GM12878 (cell line): ENCODE measurements at regions not wholly inside any gene's neighbourhood (a gene's known extent, or its start where the extent isn't known, plus 50 kb on each side); places are given as distances from the start of the nearest gene placed in this dataset.

Experiments used
- ATAC-seq: fragments of 200-7000 bp; cut with Tn5 transposase; 3 replicates; pipeline ENCODE4 v1.9.1; 2020; ENCODE audit warnings: mild to moderate bottlenecking, moderate library complexity
- BruUV-seq: library from RNA; stranded (reverse); fragments of 400-500 nt; replicated peaks from 2 replicates; lab custom pipeline; 2021; lab: Mats Ljungman, UMichigan
- CTCF ChIA-PET: fragments of 300-600 bp; sonication (Branson Sonifier 250); formaldehyde crosslinking; extraction: SDS; loops from one replicate; lab custom pipeline; 2021; ENCODE audit warnings: inconsistent platforms; lab: Yijun Ruan, JAX
- POLR2A ChIA-PET: fragments of 350-600 bp; formaldehyde crosslinking; extraction: SDS; loops from one replicate; lab custom pipeline; 2021; ENCODE audit warnings: inconsistent platforms; lab: Charles Lee
- RAD21 ChIA-PET: fragments of 300-600 bp; sonication (Branson Sonifier 250); formaldehyde crosslinking; loops from one replicate; lab custom pipeline; 2023; ENCODE audit warnings: antibody characterized with exemption; ENCODE audit not compliant: unreplicated experiment; lab: Charles Lee
- SMC1A ChIA-PET: fragments of 300-600 bp; sonication (Branson Sonifier 250); formaldehyde crosslinking; loops from one replicate; lab custom pipeline; 2023; ENCODE audit not compliant: unreplicated experiment, uncharacterized antibody; lab: Charles Lee
- DNase-seq: peaks from one replicate; pipeline ENCODE4 v3.0.0-alpha.2; 2011; ENCODE audit warnings: low read depth, low spot score
- FAIRE-seq: peaks from 3 replicates; lab custom pipeline; 2011; peaks lifted over from hg19 to GRCh38; lab: Jason Lieb, UNC
- H2AFZ ChIP-seq: 2 replicates; pipeline ENCODE4 v1.6.0; 2011; ENCODE audit warnings: low read depth, low read length, control low read depth; ENCODE audit not compliant: control insufficient read depth
- H3K27ac ChIP-seq: 2 replicates; pipeline ENCODE4 v1.5.1; 2011; ENCODE audit warnings: control low read depth; ENCODE audit not compliant: control insufficient read depth, insufficient read depth
- H3K27me3 ChIP-seq, 2 experiments: replicated peaks in 1 of 2; 2 replicates each; pipeline versions ENCODE4 v1.6.0 to v1.6.1; 2011; ENCODE audit warnings: low read length in 1 of 2; ENCODE audit not compliant: control insufficient read depth in 2 of 2, insufficient read depth in 2 of 2
- H3K36me3 ChIP-seq, 2 experiments: 2 replicates each; pipeline ENCODE4 v1.5.1; 2011; ENCODE audit warnings: low read length in 1 of 2; ENCODE audit not compliant: control insufficient read depth in 2 of 2, insufficient read depth in 2 of 2
- H3K4me1 ChIP-seq: 2 replicates; pipeline ENCODE4 v1.6.1; 2011; ENCODE audit warnings: mild to moderate bottlenecking, low read length, moderate library complexity, mixed read lengths; ENCODE audit not compliant: control insufficient read depth, insufficient read depth
- H3K4me2 ChIP-seq: 2 replicates; pipeline ENCODE4 v1.6.0; 2011; ENCODE audit warnings: control low read depth; ENCODE audit not compliant: control insufficient read depth, insufficient read depth
- H3K4me3 ChIP-seq: fragments of 200-600 bp; sonication (generic); 2 replicates; pipeline ENCODE4 v1.5.1; 2016
- H3K79me2 ChIP-seq: 2 replicates; pipeline ENCODE4 v1.6.0; 2011; ENCODE audit warnings: low read length; ENCODE audit not compliant: control insufficient read depth, insufficient read depth
- H3K9ac ChIP-seq: 2 replicates; pipeline ENCODE4 v1.8.0; 2011; ENCODE audit warnings: low read length, control low read depth, mixed read lengths; ENCODE audit not compliant: control insufficient read depth, insufficient read depth
- H3K9me3 ChIP-seq: replicated peaks from 3 replicates; pipeline ENCODE4 v1.5.1; 2011; ENCODE audit warnings: mild to moderate bottlenecking, low read length; ENCODE audit not compliant: control insufficient read depth, insufficient read depth
- H4K20me1 ChIP-seq: 2 replicates; pipeline ENCODE4 v1.6.0; 2011; ENCODE audit not compliant: control insufficient read depth, insufficient read depth
- ASH2L ChIP-seq: fragments of 300-600, 200-600 bp; sonication (generic); IDR thresholded peaks from 2 replicates; pipeline ENCODE4 v1.6.1; 2017; ENCODE audit warnings: low read depth, mild to moderate bottlenecking, borderline replicate concordance
- BMI1 ChIP-seq: fragments of 450-650 bp; IDR thresholded peaks from 2 replicates; pipeline ENCODE4 v1.6.1; 2016; ENCODE audit warnings: mild to moderate bottlenecking, moderate library complexity, borderline replicate concordance
- E4F1 ChIP-seq: fragments of 450-650 bp; IDR thresholded peaks from 2 replicates; pipeline ENCODE4 v1.6.1; 2018; ENCODE audit warnings: borderline replicate concordance, mild to moderate bottlenecking; ENCODE audit not compliant: partially characterized antibody
- HCFC1 ChIP-seq: fragments of 150-350 bp; IDR thresholded peaks from 2 replicates; pipeline ENCODE4 v1.6.1; 2014; ENCODE audit warnings: low read length
- IRF5 ChIP-seq: fragments of 450-650 bp; IDR thresholded peaks from 2 replicates; pipeline ENCODE4 v1.6.1; 2017; ENCODE audit warnings: borderline replicate concordance
- JUND ChIP-seq: IDR thresholded peaks from 2 replicates; pipeline ENCODE4 v1.6.1; 2012; ENCODE audit warnings: low read depth, mild to moderate bottlenecking, low read length, improper control_type of control experiment, moderate library complexity
- KAT2A ChIP-seq: conservative IDR thresholded peaks from 2 replicates; pipeline ENCODE4 v1.6.1; 2011; ENCODE audit warnings: low read depth, low read length; ENCODE audit not compliant: control insufficient read depth
- MAX ChIP-seq: IDR thresholded peaks from 2 replicates; pipeline ENCODE4 v1.6.1; 2012; ENCODE audit warnings: low read depth, low read length, improper control_type of control experiment
- MEF2A ChIP-seq: IDR thresholded peaks from 2 replicates; pipeline ENCODE4 v1.6.1; 2011; ENCODE audit warnings: low read depth, mild to moderate bottlenecking, low read length, moderate library complexity; ENCODE audit not compliant: insufficient read depth
- MEF2B ChIP-seq: fragments of 450-650 bp; IDR thresholded peaks from 2 replicates; pipeline ENCODE4 v1.6.1; 2018; ENCODE audit warnings: mild to moderate bottlenecking, moderate library complexity; ENCODE audit not compliant: partially characterized antibody, poor library complexity, severe bottlenecking
- NFIC ChIP-seq: IDR thresholded peaks from 2 replicates; pipeline ENCODE4 v1.6.1; 2012; ENCODE audit warnings: low read depth, mild to moderate bottlenecking, inconsistent platforms, low read length, moderate library complexity
- NRF1 ChIP-seq: conservative IDR thresholded peaks from 2 replicates; pipeline ENCODE4 v1.6.1; 2011; ENCODE audit warnings: mild to moderate bottlenecking, low read depth, low read length, improper control_type of control experiment
- SMC3 ChIP-seq: IDR thresholded peaks from 2 replicates; pipeline ENCODE4 v1.6.1; 2011; ENCODE audit warnings: low read length, improper control_type of control experiment, borderline replicate concordance
- SP1 ChIP-seq: IDR thresholded peaks from one replicate; pipeline ENCODE4 v1.6.1; 2011; ENCODE audit warnings: low read depth, low read length
- STAT1 ChIP-seq: fragments of 450-650 bp; conservative IDR thresholded peaks from 2 replicates; pipeline ENCODE4 v1.6.1; 2014; ENCODE audit warnings: antibody characterized with exemption, mild to moderate bottlenecking
- ZBTB40 ChIP-seq: fragments of 450-650 bp; IDR thresholded peaks from 2 replicates; pipeline ENCODE4 v1.6.1; 2016; ENCODE audit warnings: mild to moderate bottlenecking, moderate library complexity, borderline replicate concordance
- WGBS: methylation state at CpG from one replicate; pipeline ENCODE4 v1.1.6; 2016; ENCODE audit warnings: low lambda C conversion rate; ENCODE audit not compliant: insufficient replicate concordance, insufficient coverage; ENCODE audit errors: missing lambda C conversion rate; 5-methylcytosine and 5-hydroxymethylcytosine counted together
- in situ Hi-C: fragments of 300-500 bp; cut with MboI; formaldehyde crosslinking; loops from 9 replicates; pipeline ENCODE4 v1.14.3; 2018; ENCODE audit warnings: mixed read lengths
- intact Hi-C: fragments of 100-400 bp; cut with micrococcal nuclease; formaldehyde crosslinking; loops from one replicate; pipeline ENCODE4 v1.14.2; 2022; ENCODE audit not compliant: unreplicated experiment

GRCh38 chr6:23655525-23655924 is 470.5 kb upstream of the NRSN1 start:
- H2AFZ ChIP-seq, result no peak overlapping the region
- H3K27me3 ChIP-seq, result no peaks in the 10 kb centered on the region
- intact Hi-C loops, result no loop called here
- no peak overlapping the region for H3K27ac ChIP-seq
- DNase-seq, result no peak
- CTCF ChIA-PET, result interaction anchor here (1.2 kb wide), 1 partner anchor 12 kb away, joined by 3 read pairs; no protein-coding TSS in a partner anchor
- H3K4me2 ChIP-seq, result no peak overlapping the region
- BruUV-seq, result no TSS peak
- no peaks in the 10 kb centered on the region for H4K20me1 ChIP-seq
- H3K79me2 ChIP-seq, result no peaks in the 10 kb centered on the region
- RAD21 ChIA-PET, result no interaction called here
- SMC1A ChIA-PET, result no interaction called here
- WGBS, result 14% methylated on average over 3 of the region's 3 CpGs
- no peak overlapping the region for H3K9ac ChIP-seq
- H3K4me3 ChIP-seq, result no peak overlapping the region
- no peaks in the 10 kb centered on the region for H3K36me3 ChIP-seq
- FAIRE-seq, result no peak
- in situ Hi-C loops, result no loop called here
- no peaks in the 10 kb centered on the region for H3K4me1 ChIP-seq
- POLR2A ChIA-PET, result no interaction called here
- no peak for ATAC-seq
- no peaks in the 10 kb centered on the region for H3K9me3 ChIP-seq
- no peak for TF ChIP-seq ZBTB40
- no peak for TF ChIP-seq MEF2A
- no peak for TF ChIP-seq NFIC
- TF ChIP-seq BMI1, result no peak
- TF ChIP-seq SP1, result no peak
- TF ChIP-seq MEF2B, result no peak
- TF ChIP-seq NRF1, result no peak
- TF ChIP-seq HCFC1, result no peak
- TF ChIP-seq IRF5, result no peak
- no peak for TF ChIP-seq JUND
- TF ChIP-seq STAT1, result no peak
- TF ChIP-seq KAT2A, result no peak
- TF ChIP-seq ASH2L, result no peak
- no peak for TF ChIP-seq E4F1
- no peak for TF ChIP-seq MAX
- TF ChIP-seq SMC3, result no peak
